Activated naive CD8-positive, alpha-beta T cell treated with anti-CD3 and anti-CD28 coated beads, Interleukin-2, amount 10 ng/mL, durations not matched to agents 7 days and 5 days (primary cell): ENCODE measurements at regions not wholly inside any gene's neighbourhood (a gene's known extent, or its start where the extent isn't known, plus 50 kb on each side); places are given as distances from the start of the nearest gene placed in this dataset.

Experiments
- ATAC-seq: fragments of 150-1000 bp; cut with Tn5 transposase; one replicate; pipeline ENCODE4 v1.10.0; 2021; ENCODE audit warnings: low read depth, moderate library complexity
- POLR2A ChIA-PET: fragments of 350-600 bp; sonication (Branson Sonifier 250); formaldehyde crosslinking; loops from one replicate; lab custom pipeline; 2021; ENCODE audit warnings: antibody characterized with exemption; lab: Charles Lee
- DNase-seq: peaks from one replicate; pipeline ENCODE4 v3.0.0; 2021
- H3K27ac Mint-ChIP-seq: one replicate; pipeline ENCODE4 v1.8.0; 2022; ENCODE audit warnings: mild to moderate bottlenecking, mixed read lengths
- H3K27me3 Mint-ChIP-seq: one replicate; pipeline ENCODE4 v1.8.0; 2022; ENCODE audit warnings: mild to moderate bottlenecking, moderate library complexity, mixed read lengths
- H3K36me3 Mint-ChIP-seq: one replicate; pipeline ENCODE4 v1.8.0; 2021; ENCODE audit warnings: mild to moderate bottlenecking, mixed read lengths
- H3K4me1 Mint-ChIP-seq: one replicate; pipeline ENCODE4 v1.8.0; 2021; ENCODE audit warnings: mixed read lengths
- H3K4me3 Mint-ChIP-seq: one replicate; pipeline ENCODE4 v1.8.0; 2022; ENCODE audit warnings: mild to moderate bottlenecking, moderate library complexity, mixed read lengths
- H3K9me3 Mint-ChIP-seq: one replicate; pipeline ENCODE4 v1.8.0; 2021; ENCODE audit warnings: mixed read lengths

GRCh38 chr3:187903697-187904096 lies 158.4 kb upstream of the BCL6 start:
- Mint-ChIP-seq H3K27ac (no peak overlapping the region), H3K27me3 (no peaks in the 10 kb centered on the region), H3K4me3 (no peak overlapping the region), H3K36me3 (peaks cover 9% of the 10 kb centered on the region), H3K9me3 (no peaks in the 10 kb centered on the region), H3K4me1 (peaks cover 5% of the 10 kb centered on the region)
- POLR2A ChIA-PET = no interaction called here
- DNase-seq (no peak), ATAC-seq (no peak)

GRCh38 chr3:187906416-187906815 lies 161.1 kb upstream of the BCL6 start:
- Mint-ChIP-seq H3K27me3 (no peaks in the 10 kb centered on the region), H3K4me3 (no peak overlapping the region), H3K36me3 (peaks cover 11% of the 10 kb centered on the region), H3K27ac (no peak overlapping the region), H3K4me1 (peaks cover 14% of the 10 kb centered on the region), H3K9me3 (no peaks in the 10 kb centered on the region)
- no peak for ATAC-seq
- POLR2A ChIA-PET = no interaction called here
- no peak for DNase-seq

GRCh38 chr3:187906920-187907319 lies 161.7 kb upstream of the BCL6 start:
- ATAC-seq = no peak
- H3K27ac Mint-ChIP-seq = no peak overlapping the region

GRCh38 chr3:187909866-187910265 lies 164.6 kb upstream of the BCL6 start:
- DNase-seq (no peak), ATAC-seq (no peak)
- no peak overlapping the region for H3K4me3 Mint-ChIP-seq
- H3K27me3 Mint-ChIP-seq = no peaks in the 10 kb centered on the region
- no peak overlapping the region for H3K27ac Mint-ChIP-seq
- H3K4me1 Mint-ChIP-seq = peaks cover 26% of the 10 kb centered on the region
- POLR2A ChIA-PET = interaction anchor here (1.1 kb wide), 1 partner anchor 166 kb away, joined by 3 read pairs; no protein-coding TSS in a partner anchor
- H3K36me3 Mint-ChIP-seq = peaks cover 22% of the 10 kb centered on the region
- H3K9me3 Mint-ChIP-seq = no peaks in the 10 kb centered on the region

More at GRCh38 chr3:187906920-187907319, 161.7 kb upstream of the BCL6 start:
- Mint-ChIP-seq H3K9me3 (no peaks in the 10 kb centered on the region), H3K4me1 (peaks cover 14% of the 10 kb centered on the region), H3K27me3 (no peaks in the 10 kb centered on the region), H3K36me3 (peaks cover 13% of the 10 kb centered on the region), H3K4me3 (no peak overlapping the region)
- DNase-seq = no peak
- POLR2A ChIA-PET = no interaction called here

- no peaks in the 10 kb centered on the region for H3K27me3 Mint-ChIP-seq
- H3K27ac Mint-ChIP-seq = no peak overlapping the region
- H3K36me3 Mint-ChIP-seq = peaks cover 23% of the 10 kb centered on the region
- no peak for ATAC-seq
- no peak overlapping the region for H3K4me3 Mint-ChIP-seq
- DNase-seq = no peak
- peaks cover 33% of the 10 kb centered on the region for H3K4me1 Mint-ChIP-seq
- no peaks in the 10 kb centered on the region for H3K9me3 Mint-ChIP-seq
- POLR2A ChIA-PET = no interaction called here
These were observed 166.7 kb upstream of the BCL6 start for GRCh38 chr3:187912007-187912406.

- H3K27ac Mint-ChIP-seq = peak overlapping the region; percentile 17
- POLR2A ChIA-PET = interaction anchor here (0.9 kb wide), 1 partner anchor 62 kb away, joined by 3 read pairs; no protein-coding TSS in a partner anchor
- no peak for DNase-seq
- peaks cover 39% of the 10 kb centered on the region for H3K4me1 Mint-ChIP-seq
- peaks cover 17% of the 10 kb centered on the region for H3K36me3 Mint-ChIP-seq
- no peaks in the 10 kb centered on the region for H3K27me3 Mint-ChIP-seq
- H3K4me3 Mint-ChIP-seq = no peak overlapping the region
- peak; percentile 26 for ATAC-seq
- no peaks in the 10 kb centered on the region for H3K9me3 Mint-ChIP-seq
These were observed 168.4 kb upstream of the BCL6 start for GRCh38 chr3:187913617-187914033.

- POLR2A ChIA-PET = no interaction called here
- Mint-ChIP-seq H3K27ac (no peak overlapping the region), H3K36me3 (peaks cover 17% of the 10 kb centered on the region), H3K27me3 (no peaks in the 10 kb centered on the region), H3K4me1 (peaks cover 45% of the 10 kb centered on the region), H3K9me3 (no peaks in the 10 kb centered on the region), H3K4me3 (no peak overlapping the region)
- ATAC-seq = no peak
- DNase-seq = no peak
These were observed 169.0 kb upstream of the BCL6 start for GRCh38 chr3:187914231-187914630.

GRCh38 chr3:187916072-187916471 lies 170.8 kb upstream of the BCL6 start:
- Mint-ChIP-seq H3K4me3 (no peak overlapping the region), H3K27ac (no peak overlapping the region), H3K27me3 (no peaks in the 10 kb centered on the region), H3K9me3 (no peaks in the 10 kb centered on the region), H3K36me3 (peaks cover 15% of the 10 kb centered on the region), H3K4me1 (peaks cover 51% of the 10 kb centered on the region)
- DNase-seq = no peak
- ATAC-seq = no peak
- POLR2A ChIA-PET = interaction anchor here (1.4 kb wide), 1 partner anchor 116 kb away, joined by 4 read pairs; no protein-coding TSS in a partner anchor

- no peak for DNase-seq
- ATAC-seq = no peak
- Mint-ChIP-seq H3K4me3 (peak overlapping the region; percentile 73), H3K27me3 (no peaks in the 10 kb centered on the region), H3K4me1 (peaks cover 57% of the 10 kb centered on the region), H3K9me3 (no peaks in the 10 kb centered on the region), H3K36me3 (peaks cover 8% of the 10 kb centered on the region), H3K27ac (peak overlapping the region; percentile 94)
- POLR2A ChIA-PET = interaction anchor here (0.5 to 1.8 kb wide), 5 partner anchors 102 to 175 kb away, joined by 3 to 7 read pairs (median 4); no protein-coding TSS in a partner anchor
These were observed 172.9 kb upstream of the BCL6 start for GRCh38 chr3:187918081-187918644.

GRCh38 chr3:187919048-187919447 lies 173.8 kb upstream of the BCL6 start:
- peaks cover 54% of the 10 kb centered on the region for H3K4me1 Mint-ChIP-seq
- H3K27me3 Mint-ChIP-seq = no peaks in the 10 kb centered on the region
- peak; percentile 58 for DNase-seq
- H3K4me3 Mint-ChIP-seq = peak overlapping the region; percentile 73
- peak overlapping the region; percentile 94 for H3K27ac Mint-ChIP-seq
- peaks cover 15% of the 10 kb centered on the region for H3K36me3 Mint-ChIP-seq
- POLR2A ChIA-PET = interaction anchor here (1.0 to 1.8 kb wide), 3 partner anchors 117 to 176 kb away, joined by 4 to 7 read pairs (median 4); no protein-coding TSS in a partner anchor
- H3K9me3 Mint-ChIP-seq = peaks cover 3% of the 10 kb centered on the region
- peak; percentile 89 for ATAC-seq

- Mint-ChIP-seq H3K36me3 (peaks cover 18% of the 10 kb centered on the region), H3K4me3 (peak overlapping the region; percentile 73), H3K27me3 (no peaks in the 10 kb centered on the region), H3K4me1 (peaks cover 54% of the 10 kb centered on the region), H3K27ac (peak overlapping the region; percentile 94), H3K9me3 (peaks cover 6% of the 10 kb centered on the region)
- POLR2A ChIA-PET = interaction anchor here (1.0 kb wide), 1 partner anchor 174 kb away, joined by 3 read pairs; the partner anchor contains the start of gene BCL6
- ATAC-seq (peak; percentile 59), DNase-seq (no peak)
These were observed 174.3 kb upstream of the BCL6 start for GRCh38 chr3:187919544-187919943.

- peaks cover 18% of the 10 kb centered on the region for H3K36me3 Mint-ChIP-seq
These were observed 174.8 kb upstream of the BCL6 start for GRCh38 chr3:187920030-187920429.

GRCh38 chr3:187920913-187921312 lies 175.6 kb upstream of the BCL6 start:
- Mint-ChIP-seq H3K27me3 (no peaks in the 10 kb centered on the region), H3K36me3 (peaks cover 25% of the 10 kb centered on the region), H3K4me3 (peak overlapping the region; percentile 24), H3K9me3 (peaks cover 16% of the 10 kb centered on the region), H3K27ac (peak overlapping the region; percentile 75), H3K4me1 (peaks cover 49% of the 10 kb centered on the region)
- DNase-seq = no peak
- POLR2A ChIA-PET = interaction anchor here (0.9 kb wide), 1 partner anchor 41 kb away, joined by 3 read pairs; no protein-coding TSS in a partner anchor
- no peak for ATAC-seq

More at GRCh38 chr3:187920030-187920429, 174.8 kb upstream of the BCL6 start:
- ATAC-seq = no peak
- Mint-ChIP-seq H3K27me3 (no peaks in the 10 kb centered on the region), H3K27ac (peak overlapping the region; percentile 94), H3K4me1 (peaks cover 51% of the 10 kb centered on the region), H3K4me3 (peak overlapping the region; percentile 73), H3K9me3 (peaks cover 9% of the 10 kb centered on the region)
- no peak for DNase-seq
- POLR2A ChIA-PET = interaction anchor here (0.7 to 1.0 kb wide), 3 partner anchors 20 to 175 kb away, joined by 3 to 9 read pairs (median 5); partner anchors contain the start of gene BCL6
